Neutrophil (primary cell): ENCODE measurements at regions not wholly inside any gene's neighbourhood (a gene's known extent, or its start where the extent isn't known, plus 50 kb on each side); places are given as distances from the start of the nearest gene placed in this dataset.

Experiments used
- H3K27ac ChIP-seq: fragments of 200-600 bp; sonication (generic); 2 replicates; pipeline ENCODE4 v1.5.1; 2016; ENCODE audit warnings: mild to moderate bottlenecking, moderate library complexity
- H3K27me3 ChIP-seq: fragments of 200-600 bp; sonication (generic); 2 replicates; pipeline ENCODE4 v1.6.0; 2016; ENCODE audit warnings: mild to moderate bottlenecking
- H3K36me3 ChIP-seq: fragments of 200-600 bp; sonication (generic); 2 replicates; pipeline ENCODE4 v1.5.1; 2017
- H3K4me1 ChIP-seq, 2 experiments: fragments of 200-600 bp in 1 of 2; sonication (generic) in 1 of 2; 1 replicate in 1 of 2; 2 replicates in 1 of 2; pipeline versions ENCODE4 v1.5.1 to v1.6.1; 2013 to 2016; ENCODE audit warnings: low read depth in 1 of 2, low read length in 1 of 2, mild to moderate bottlenecking in 1 of 2, moderate library complexity in 1 of 2; ENCODE audit not compliant: control insufficient read depth in 1 of 2, insufficient read depth in 1 of 2
- H3K4me3 ChIP-seq, 2 experiments: fragments of 200-600 bp in 1 of 2; sonication (generic) in 1 of 2; 1 replicate in 1 of 2; 2 replicates in 1 of 2; pipeline ENCODE4 v1.5.1; 2013 to 2016; ENCODE audit warnings: low read depth in 1 of 2, low read length in 1 of 2, mild to moderate bottlenecking in 1 of 2, moderate library complexity in 1 of 2
- H3K9me3 ChIP-seq: fragments of 200-600 bp; sonication (generic); 2 replicates; pipeline ENCODE4 v1.5.1; 2016
- TF ChIP-seq, protein P1 (sequence below): fragments of 200-600 bp; sonication (generic); IDR thresholded peaks from 2 replicates; pipeline ENCODE4 v1.5.1; 2016; ENCODE audit warnings: antibody characterized with exemption

DNA sequence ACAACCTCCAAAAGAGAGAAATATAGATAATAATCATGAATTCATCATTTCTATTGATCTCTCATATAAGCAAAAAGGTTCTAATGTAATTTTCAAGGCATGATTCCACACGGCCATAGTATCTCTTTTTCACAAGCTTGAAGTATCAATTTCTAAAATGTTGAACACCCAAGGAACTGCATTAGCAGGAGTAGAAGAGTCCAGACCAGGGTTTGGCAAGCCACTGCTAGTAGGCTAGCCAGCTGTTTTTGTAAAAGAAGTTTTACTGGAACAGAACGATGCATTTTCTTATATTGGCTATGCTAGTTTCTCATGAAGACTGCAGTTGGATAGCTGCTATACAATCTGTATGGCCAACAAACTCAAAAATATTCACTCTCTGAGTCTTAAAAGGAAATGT, 481.5 kb upstream of the MIR17HG start:
- TF ChIP-seq, protein P1, sequence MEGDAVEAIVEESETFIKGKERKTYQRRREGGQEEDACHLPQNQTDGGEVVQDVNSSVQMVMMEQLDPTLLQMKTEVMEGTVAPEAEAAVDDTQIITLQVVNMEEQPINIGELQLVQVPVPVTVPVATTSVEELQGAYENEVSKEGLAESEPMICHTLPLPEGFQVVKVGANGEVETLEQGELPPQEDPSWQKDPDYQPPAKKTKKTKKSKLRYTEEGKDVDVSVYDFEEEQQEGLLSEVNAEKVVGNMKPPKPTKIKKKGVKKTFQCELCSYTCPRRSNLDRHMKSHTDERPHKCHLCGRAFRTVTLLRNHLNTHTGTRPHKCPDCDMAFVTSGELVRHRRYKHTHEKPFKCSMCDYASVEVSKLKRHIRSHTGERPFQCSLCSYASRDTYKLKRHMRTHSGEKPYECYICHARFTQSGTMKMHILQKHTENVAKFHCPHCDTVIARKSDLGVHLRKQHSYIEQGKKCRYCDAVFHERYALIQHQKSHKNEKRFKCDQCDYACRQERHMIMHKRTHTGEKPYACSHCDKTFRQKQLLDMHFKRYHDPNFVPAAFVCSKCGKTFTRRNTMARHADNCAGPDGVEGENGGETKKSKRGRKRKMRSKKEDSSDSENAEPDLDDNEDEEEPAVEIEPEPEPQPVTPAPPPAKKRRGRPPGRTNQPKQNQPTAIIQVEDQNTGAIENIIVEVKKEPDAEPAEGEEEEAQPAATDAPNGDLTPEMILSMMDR: no peak
- Histone ChIP-seq H3K27ac (no peak overlapping the region), H3K36me3 (no peaks in the 10 kb centered on the region), H3K9me3 (no peaks in the 10 kb centered on the region), H3K27me3 (no peaks in the 10 kb centered on the region), H3K4me1 (no peaks in the 10 kb centered on the region), H3K4me3 (no peak overlapping the region)

DNA sequence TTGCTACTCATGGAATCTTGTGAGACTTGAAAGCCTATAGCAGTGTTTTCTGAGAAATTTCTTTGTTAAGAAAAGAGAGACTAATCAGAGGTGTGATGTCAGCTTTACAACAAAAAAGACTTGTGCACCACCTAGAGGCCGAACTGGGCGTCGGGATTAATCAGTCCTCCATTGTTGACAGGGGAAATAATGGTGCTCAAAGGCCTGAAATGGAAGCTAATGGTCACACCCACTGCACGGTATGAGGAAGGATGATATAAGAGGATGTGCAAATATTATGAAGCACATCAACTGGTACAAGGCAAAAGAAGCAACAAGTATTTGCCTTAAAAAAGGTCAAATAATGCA, 480.2 kb upstream of the MIR17HG start:
- Histone ChIP-seq H3K36me3 (no peaks in the 10 kb centered on the region), H3K27ac (no peak overlapping the region), H3K9me3 (no peaks in the 10 kb centered on the region), H3K27me3 (no peaks in the 10 kb centered on the region), H3K4me3 (no peak overlapping the region), H3K4me1 (no peaks in the 10 kb centered on the region)
- TF ChIP-seq, protein P1: no peak

DNA sequence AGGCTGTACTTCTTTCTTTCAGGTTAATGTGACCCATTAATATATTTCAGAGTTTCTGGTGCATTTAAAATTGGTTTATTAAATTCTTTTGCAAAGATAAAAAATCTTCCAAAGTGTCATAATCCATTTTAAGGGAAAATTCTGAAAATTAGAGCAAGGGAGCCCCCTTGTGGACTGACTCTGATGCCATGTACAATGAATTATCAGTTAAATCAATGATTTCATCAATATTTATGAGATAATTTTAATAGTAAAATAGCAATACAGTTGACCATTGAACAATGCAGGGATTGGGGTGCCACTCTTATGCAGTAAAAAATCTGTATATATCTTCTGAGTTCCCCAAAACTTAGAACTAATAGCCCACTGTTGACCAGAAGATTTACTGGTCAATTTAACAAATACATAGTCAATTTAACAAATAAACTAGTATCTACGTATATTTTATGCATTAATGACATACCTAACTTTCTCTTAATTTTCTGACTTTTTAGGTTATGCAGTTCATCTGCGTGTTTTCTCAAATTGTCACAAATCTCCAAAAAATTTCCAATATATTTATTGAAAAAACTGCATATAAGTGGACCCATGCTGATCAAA, 479.1 kb upstream of the MIR17HG start:
- H3K9me3 ChIP-seq: no peaks in the 10 kb centered on the region
- no peaks in the 10 kb centered on the region for H3K4me1 ChIP-seq
- TF ChIP-seq, protein P1: no peak
- H3K27ac ChIP-seq: no peak overlapping the region
- no peaks in the 10 kb centered on the region for H3K27me3 ChIP-seq
- no peak overlapping the region for H3K4me3 ChIP-seq
- no peaks in the 10 kb centered on the region for H3K36me3 ChIP-seq

DNA sequence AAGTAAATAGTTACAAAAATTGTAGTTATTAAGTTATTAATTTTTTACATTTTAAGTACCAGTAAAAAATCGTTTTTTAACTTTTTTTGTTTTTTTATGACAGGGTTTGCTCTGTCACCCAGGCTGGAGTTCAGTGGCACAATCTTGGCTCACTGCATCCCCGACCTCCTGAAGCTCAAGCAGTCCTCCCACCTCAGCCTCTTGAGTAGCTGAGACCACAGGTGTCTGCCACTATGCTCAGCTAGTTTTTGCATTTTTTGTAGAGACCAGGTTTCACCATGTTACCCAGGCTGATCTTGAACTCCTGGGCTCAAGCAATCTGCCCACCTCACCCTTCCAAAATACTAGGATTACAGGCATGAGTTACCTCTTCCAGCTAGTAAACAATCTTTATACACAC, 477.9 kb upstream of the MIR17HG start:
- Histone ChIP-seq H3K4me3 (no peak overlapping the region), H3K4me1 (no peaks in the 10 kb centered on the region), H3K9me3 (no peaks in the 10 kb centered on the region), H3K36me3 (no peaks in the 10 kb centered on the region), H3K27me3 (no peaks in the 10 kb centered on the region), H3K27ac (no peak overlapping the region)
- TF ChIP-seq, protein P1: no peak

DNA sequence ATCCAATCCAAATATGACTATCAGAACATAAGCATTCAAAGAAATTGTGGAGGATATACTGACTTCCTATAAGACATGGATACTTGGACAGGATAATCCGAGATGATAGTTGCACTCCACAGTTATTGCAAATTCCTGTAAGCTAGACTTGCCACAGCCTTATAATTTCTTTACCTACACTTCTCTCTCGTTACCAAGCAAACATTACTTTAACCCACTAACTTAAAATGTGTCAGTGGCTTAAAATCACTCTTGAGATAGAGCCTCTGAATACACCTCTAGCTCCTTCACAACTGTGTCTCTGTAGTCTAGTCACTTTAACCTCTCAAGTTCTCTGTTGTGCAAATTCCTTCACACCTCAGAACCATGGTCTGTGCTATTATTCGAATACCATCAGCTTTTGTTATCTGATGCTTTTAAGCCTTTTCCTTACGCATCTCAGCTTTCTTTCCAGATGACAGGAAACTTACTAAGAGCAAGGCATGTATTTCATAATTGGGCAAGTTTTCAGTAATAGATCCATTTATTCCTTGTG, 474.9 kb upstream of the MIR17HG start:
- TF ChIP-seq, protein P1: no peak

More for the DNA sequence above, 474.9 kb upstream of the MIR17HG start:
- no peak overlapping the region for H3K27ac ChIP-seq
- H3K27me3 ChIP-seq: no peaks in the 10 kb centered on the region
- no peaks in the 10 kb centered on the region for H3K36me3 ChIP-seq
- H3K9me3 ChIP-seq: no peaks in the 10 kb centered on the region
- no peaks in the 10 kb centered on the region for H3K4me1 ChIP-seq
- H3K4me3 ChIP-seq: no peak overlapping the region
